22Rv1 (cell line): ENCODE measurements at regions not wholly inside any gene's neighbourhood (a gene's known extent, or its start where the extent isn't known, plus 50 kb on each side); places are given as distances from the start of the nearest gene placed in this dataset.

ENCODE experiments used
- ZFX ChIP-seq: fragments of 450-650 bp; IDR thresholded peaks from 2 replicates; pipeline ENCODE4 v1.6.1; 2017; ENCODE audit warnings: antibody characterized with exemption, borderline replicate concordance
- TF ChIP-seq, protein P1 (sequence below): fragments of 450-650 bp; IDR thresholded peaks from 2 replicates; pipeline ENCODE4 v1.5.1; 2017; ENCODE audit warnings: mild to moderate bottlenecking

DNA sequence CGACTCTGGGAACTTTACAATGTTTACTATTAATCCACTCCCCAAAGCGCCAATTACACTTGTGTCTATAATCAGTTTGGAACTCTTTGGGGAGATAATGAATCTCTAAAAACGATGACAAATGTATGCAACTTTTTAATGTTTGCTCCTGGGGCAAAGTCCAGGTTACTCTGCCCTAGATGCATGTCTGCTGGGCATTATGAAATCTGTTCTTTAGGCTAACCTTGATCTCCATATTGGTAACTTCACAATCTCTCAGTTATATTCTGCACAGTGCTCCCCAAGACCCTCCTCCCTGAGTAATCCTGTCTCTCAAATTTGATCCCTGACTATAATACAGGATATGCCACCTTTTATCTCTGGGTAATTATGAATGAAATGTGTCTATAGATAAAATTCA, 152.2 kb upstream of the TRPM3 start:
- TF ChIP-seq, protein P1, sequence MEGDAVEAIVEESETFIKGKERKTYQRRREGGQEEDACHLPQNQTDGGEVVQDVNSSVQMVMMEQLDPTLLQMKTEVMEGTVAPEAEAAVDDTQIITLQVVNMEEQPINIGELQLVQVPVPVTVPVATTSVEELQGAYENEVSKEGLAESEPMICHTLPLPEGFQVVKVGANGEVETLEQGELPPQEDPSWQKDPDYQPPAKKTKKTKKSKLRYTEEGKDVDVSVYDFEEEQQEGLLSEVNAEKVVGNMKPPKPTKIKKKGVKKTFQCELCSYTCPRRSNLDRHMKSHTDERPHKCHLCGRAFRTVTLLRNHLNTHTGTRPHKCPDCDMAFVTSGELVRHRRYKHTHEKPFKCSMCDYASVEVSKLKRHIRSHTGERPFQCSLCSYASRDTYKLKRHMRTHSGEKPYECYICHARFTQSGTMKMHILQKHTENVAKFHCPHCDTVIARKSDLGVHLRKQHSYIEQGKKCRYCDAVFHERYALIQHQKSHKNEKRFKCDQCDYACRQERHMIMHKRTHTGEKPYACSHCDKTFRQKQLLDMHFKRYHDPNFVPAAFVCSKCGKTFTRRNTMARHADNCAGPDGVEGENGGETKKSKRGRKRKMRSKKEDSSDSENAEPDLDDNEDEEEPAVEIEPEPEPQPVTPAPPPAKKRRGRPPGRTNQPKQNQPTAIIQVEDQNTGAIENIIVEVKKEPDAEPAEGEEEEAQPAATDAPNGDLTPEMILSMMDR, result no peak
- no peak for TF ChIP-seq ZFX
